GM12864 (cell line): ENCODE measurements at regions not wholly inside any gene's neighbourhood (a gene's known extent, or its start where the extent isn't known, plus 50 kb on each side); places are given as distances from the start of the nearest gene placed in this dataset.

Source experiments
- DNase-seq: peaks from one replicate; pipeline ENCODE4 v3.0.0-alpha.2; 2011; ENCODE audit warnings: low read depth
- H3K4me3 ChIP-seq: 2 replicates; pipeline ENCODE4 v1.5.1; 2011; ENCODE audit warnings: mild to moderate bottlenecking, low read depth, low read length, control low read depth
- TF ChIP-seq, protein P1 (sequence below): IDR thresholded peaks from 2 replicates; pipeline ENCODE4 v1.5.1; 2011; ENCODE audit warnings: low read depth, mild to moderate bottlenecking, moderate library complexity, low read length, control low read depth, inconsistent platforms; ENCODE audit errors: missing control alignments

DNA sequence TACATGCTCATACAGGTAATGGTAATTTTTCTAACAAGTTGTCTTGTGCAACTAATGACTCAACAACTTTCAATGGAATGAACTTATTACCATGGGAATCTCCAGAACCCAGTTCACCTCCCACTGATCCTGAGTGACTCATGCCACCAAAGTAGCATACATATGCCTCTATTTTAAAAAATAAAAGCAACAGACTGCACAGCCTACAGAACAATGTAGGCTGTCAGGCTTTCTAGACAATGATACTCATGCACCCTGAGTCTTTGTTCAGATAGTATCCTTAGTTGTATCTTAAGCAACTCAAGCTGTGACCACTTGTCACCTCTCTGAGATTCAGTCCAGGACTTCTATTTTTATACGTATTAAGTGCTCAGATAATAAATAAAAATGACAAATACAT, 531.0 kb upstream of the SETBP1 start:
- no peak for DNase-seq
- H3K4me3 ChIP-seq, result no peak overlapping the region
- TF ChIP-seq, protein P1, sequence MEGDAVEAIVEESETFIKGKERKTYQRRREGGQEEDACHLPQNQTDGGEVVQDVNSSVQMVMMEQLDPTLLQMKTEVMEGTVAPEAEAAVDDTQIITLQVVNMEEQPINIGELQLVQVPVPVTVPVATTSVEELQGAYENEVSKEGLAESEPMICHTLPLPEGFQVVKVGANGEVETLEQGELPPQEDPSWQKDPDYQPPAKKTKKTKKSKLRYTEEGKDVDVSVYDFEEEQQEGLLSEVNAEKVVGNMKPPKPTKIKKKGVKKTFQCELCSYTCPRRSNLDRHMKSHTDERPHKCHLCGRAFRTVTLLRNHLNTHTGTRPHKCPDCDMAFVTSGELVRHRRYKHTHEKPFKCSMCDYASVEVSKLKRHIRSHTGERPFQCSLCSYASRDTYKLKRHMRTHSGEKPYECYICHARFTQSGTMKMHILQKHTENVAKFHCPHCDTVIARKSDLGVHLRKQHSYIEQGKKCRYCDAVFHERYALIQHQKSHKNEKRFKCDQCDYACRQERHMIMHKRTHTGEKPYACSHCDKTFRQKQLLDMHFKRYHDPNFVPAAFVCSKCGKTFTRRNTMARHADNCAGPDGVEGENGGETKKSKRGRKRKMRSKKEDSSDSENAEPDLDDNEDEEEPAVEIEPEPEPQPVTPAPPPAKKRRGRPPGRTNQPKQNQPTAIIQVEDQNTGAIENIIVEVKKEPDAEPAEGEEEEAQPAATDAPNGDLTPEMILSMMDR, result no peak

DNA sequence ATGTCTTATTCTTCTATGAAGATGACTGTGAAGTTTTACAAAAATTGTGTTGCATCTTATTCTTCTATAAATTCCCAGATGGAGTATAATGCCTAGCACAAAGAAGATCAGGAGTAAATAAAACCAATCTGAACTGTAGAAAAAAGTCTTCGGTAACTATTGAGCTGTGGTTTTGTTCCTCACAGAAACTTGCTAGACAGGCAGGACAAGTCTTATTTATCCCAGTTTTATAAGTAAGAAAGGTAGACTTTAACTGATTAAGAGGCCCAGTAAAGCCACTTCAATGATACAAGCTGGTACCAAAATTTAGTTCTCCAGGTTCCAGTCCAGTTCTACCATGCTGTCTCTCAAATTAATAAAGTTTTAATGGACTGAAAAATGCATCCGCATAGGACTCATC, 526.7 kb upstream of the SETBP1 start:
- no peak for DNase-seq
- TF ChIP-seq, protein P1, result no peak
- no peak overlapping the region for H3K4me3 ChIP-seq

DNA sequence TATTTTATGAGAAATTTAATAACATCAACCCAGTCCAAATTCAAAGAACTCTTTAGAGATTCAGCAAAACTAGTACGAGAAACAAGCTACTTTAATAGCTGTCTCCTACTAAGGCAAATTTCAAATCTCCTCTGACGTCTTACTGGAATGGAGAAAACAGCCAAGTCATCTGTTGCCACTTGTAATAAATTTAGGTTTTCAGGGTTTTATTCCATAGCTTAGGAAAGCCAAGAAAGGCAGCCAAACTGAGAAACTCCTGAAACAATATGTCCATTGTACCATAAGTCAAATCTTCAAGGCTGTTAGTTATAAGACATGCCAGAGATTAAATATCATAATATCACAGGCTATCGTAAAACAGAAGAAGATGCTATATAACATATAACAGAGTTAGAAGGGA, 524.6 kb upstream of the SETBP1 start:
- DNase-seq, result no peak
- TF ChIP-seq, protein P1, result no peak
- no peak overlapping the region for H3K4me3 ChIP-seq

DNA sequence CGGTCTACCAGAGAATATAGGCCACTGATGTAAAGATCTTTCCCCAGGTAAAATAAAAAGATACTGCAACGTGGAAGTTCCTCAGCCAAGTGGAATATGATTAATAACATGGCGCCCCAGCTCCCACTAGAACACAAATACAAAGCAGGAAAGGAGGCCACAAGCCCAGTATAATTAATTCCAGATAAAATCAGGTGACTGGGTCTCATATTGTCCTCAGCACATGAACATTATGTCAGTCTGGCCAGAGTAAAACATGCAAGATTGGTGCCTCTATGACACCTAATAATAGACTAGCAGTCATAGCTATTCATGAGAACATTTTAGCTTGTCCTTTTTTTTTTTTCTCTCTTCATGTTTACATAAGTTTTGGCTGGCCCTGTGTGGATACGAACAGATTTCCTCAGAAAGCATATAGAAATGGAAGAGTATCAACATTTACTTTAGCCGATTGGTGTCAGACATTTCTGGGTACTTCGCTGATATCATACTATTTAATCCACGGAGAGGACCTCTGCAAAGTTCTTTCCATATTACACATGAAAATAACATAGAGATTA, 523.8 kb upstream of the SETBP1 start:
- TF ChIP-seq, protein P1, result no peak
- H3K4me3 ChIP-seq, result no peak overlapping the region
- DNase-seq, result no peak

DNA sequence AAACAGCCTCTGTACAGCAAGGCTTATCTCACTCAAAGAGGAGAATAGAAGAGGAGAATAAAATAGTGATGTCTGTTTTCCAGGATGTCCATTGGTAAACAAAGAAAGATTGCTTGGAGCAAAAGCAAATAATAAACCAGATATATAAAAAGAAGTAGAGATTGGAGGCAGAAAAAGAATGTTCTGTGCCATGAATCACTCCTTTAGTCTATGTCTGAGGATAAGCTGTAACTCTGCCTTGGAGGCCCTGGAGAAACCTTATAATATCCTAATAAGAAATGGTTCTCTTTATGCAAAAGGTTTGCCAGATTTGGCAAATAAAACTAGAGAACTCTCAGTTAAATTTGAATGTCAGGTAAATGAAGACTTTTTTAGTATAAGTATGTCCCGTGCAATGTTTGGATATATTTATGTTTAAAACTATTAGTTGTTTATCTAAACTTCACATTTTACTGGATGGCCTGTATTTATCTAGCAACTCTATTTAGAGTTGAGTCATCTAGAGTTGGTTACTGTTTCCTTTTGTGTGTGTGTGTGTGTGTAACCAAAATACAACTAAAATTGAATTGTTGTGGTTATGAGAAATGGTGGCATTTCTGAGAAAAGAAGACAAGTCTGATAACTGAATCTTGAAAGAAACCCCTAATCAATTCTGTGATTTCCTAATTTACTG, 510.3 kb upstream of the SETBP1 start:
- DNase-seq, result no peak
- H3K4me3 ChIP-seq, result no peak overlapping the region
- TF ChIP-seq, protein P1, result no peak

DNA sequence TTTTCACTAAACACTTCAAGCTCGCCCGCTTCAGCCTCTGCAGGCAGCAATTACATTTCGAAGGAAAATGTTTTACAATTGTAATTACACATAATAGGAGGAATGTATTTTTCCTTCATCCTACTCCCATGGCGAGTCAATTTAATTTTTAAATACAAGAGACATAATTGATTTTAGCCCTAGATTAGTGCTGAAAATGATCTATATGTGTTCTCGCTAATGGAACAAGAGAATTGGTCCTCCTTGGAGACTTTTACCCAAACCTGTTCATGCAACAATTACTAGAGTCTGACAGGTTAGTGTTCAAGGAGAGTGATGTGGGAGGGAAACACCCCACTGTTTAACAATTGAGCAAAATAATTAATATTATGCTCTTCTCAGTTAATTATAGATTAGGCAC, 509.4 kb upstream of the SETBP1 start:
- TF ChIP-seq, protein P1, result no peak
- H3K4me3 ChIP-seq, result no peak overlapping the region
- DNase-seq, result no peak

DNA sequence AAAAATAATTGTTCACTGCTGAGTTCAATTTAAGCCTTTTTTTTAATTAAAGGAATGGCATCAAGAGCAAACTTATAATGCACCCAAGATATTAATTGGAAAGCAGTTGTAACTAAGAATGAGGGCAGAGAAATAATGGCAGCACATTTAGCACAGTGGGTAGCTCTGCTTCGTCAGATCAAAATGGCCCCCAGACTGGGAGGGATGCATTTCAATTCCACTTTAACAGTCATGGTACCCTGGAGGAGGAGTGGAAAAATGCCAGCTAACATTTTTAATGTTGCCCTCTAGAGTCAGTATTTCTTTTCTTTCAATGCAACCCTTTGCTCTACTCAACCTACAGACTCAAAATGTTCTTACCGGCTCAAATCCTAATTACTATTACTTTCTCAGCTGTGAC, 504.8 kb upstream of the SETBP1 start:
- TF ChIP-seq, protein P1, result no peak

More for the DNA sequence above, 504.8 kb upstream of the SETBP1 start:
- DNase-seq, result no peak
- no peak overlapping the region for H3K4me3 ChIP-seq
